GM21390 (cell line): ENCODE measurements at regions not wholly inside any gene's neighbourhood (a gene's known extent, or its start where the extent isn't known, plus 50 kb on each side); places are given as distances from the start of the nearest gene placed in this dataset.

Experiments used
- ATAC-seq: cut with Tn5 transposase; IDR thresholded peaks from one replicate; pipeline ENCODE4 v1.9.1; 2021; ENCODE audit not compliant: unreplicated experiment

DNA sequence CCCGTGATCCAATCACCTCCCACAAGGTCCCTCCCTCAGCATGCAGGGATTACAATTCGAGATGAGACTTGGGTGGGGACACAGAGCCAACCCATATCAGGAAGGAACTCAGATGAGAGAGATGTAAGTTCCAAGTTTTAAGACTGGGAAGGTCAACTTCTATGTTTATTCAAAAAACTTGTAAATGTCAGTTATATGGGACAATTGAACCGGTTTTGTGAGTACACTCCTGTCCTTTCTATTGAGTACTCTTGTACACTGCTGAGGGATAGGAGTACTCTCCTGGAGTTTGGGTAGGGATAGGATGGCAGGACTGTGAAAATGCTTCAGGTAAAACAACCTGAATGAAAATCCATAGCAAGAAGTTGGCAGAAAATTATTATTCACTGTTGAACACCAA is 239.1 kb downstream of the ZNF674 start:
- no peak for ATAC-seq

DNA sequence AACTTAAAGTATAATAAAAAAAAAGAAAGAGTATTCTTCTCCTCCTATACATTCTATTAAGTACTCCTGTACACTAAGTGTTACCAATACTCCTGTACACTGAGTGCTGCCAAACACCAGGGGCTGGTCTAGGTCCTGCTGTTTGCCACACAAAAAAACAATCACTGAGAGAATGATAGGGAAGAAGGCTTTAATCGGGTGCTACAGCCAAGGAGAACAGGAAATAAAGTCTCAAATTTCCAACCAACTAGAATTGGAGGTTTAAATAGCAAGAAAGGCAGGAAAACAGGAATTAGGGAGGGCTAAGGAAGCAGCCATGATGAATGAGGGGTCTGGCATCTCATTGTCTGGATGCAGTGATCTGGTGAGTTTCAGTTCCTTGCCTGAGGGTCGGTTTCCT is 239.8 kb downstream of the ZNF674 start:
- no peak for ATAC-seq

DNA sequence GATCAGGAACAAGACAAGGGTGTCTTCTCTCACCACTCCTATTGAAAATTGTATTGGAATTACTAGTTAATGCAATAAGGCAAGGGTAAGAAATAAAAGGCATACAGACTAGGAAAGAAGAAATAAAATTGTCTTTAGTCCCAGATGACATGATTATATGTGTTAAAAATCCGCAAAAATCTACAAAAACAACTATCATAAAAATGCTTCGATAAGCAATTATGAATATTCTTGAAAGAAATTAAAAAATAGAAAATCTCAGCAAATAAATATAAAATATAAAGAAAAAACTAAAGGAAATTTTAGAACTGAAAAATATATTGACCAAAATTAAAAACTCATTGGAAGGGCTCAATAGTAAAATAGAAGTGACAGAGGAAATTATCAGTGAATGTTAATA is 243.3 kb downstream of the ZNF674 start:
- ATAC-seq = no peak

- ATAC-seq = no peak
Measured at GRCh38 chrX:46298821-46299220, 246.4 kb downstream of the ZNF674 start.

GRCh38 chrX:46295963-46296362 is 249.3 kb downstream of the ZNF674 start:
- ATAC-seq = no peak

DNA sequence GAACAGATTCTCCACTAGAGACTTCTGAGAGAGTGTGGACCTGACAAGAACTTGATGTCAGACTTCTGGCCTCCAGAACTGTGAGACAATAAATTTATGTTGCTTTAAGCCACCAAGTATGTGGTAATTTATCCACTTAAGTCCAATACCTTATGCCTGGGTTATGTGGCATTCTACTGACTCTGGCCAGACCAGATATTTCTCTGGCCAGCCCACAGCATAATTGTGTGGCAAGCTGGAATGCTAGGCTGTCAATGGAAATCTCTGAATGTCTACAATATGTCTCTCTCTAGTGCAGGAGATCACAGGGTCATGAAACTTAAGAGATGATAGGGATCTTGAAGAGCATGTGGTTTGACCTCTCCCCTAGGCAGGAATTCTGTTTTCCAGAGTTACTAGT is 251.0 kb downstream of the ZNF674 start:
- ATAC-seq = no peak

DNA sequence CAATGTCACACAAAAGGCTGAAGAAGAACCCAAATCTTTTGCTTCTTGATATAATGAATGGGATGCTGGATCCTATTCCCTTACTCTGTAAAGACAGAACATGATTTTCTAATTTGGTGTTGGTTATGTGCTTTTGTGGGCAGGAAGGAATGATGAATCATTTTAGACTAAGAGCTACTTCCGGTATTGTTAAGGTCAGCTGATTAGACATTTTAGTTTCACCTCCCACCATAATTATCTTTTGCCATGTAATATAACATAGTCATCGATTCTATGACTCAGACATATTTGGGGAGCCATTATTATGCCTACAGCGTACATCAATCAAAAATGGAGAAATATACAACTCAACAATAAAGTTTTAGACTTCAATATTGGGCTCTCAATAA is 265.3 kb downstream of the ZNF674 start:
- peak; percentile 58 for ATAC-seq

GRCh38 chrX:46279214-46279924 is 265.9 kb downstream of the ZNF674 start:
- no peak for ATAC-seq

GRCh38 chrX:46278572-46278971 is 266.6 kb downstream of the ZNF674 start:
- no peak for ATAC-seq

- no peak for ATAC-seq
Measured at GRCh38 chrX:46268412-46268811, 276.8 kb downstream of the ZNF674 start.

GRCh38 chrX:46263494-46263893 is 281.7 kb downstream of the ZNF674 start:
- no peak for ATAC-seq

DNA sequence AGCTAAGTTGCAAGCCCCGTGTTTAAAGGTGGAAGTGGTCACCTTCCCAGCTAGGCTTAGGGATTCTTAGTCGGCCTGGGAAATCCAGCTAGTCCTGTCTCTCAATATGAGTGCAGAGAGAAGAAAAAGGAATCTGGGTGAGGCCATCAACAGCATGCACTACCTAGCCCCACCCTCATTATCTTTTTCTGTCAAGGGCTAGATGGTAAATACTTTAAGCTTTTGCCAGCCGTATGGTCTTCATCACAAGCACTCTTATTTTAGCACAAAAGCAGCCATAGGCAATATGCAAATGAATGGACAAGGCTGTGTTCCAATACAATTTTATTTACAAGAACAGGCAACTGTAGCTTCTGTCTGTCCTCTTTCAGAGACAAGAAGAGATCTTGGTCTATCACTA is 282.9 kb downstream of the ZNF674 start:
- no peak for ATAC-seq

GRCh38 chrX:46260499-46260898 is 284.7 kb downstream of the ZNF674 start:
- ATAC-seq = no peak

DNA sequence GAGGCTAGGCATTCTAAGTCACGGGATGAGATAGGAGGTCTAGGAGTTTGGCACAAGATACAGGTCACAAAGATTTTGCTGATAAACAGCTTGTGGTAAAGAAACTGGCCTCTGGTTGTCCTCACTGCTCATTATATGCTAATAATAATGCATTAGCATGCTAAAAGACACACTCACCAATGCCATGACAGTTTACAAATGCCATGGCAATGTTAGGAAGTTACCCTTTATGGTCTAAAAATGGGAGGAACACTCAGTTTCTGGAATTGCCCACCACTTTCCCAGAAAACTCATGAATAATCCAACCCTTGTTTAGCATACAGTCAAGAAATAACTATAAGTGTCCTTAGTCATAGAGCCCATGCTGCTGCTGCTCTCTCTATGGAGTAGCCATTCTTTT is 286.9 kb downstream of the ZNF674 start:
- no peak for ATAC-seq

GRCh38 chrX:46257451-46257879 is 287.8 kb downstream of the ZNF674 start:
- no peak for ATAC-seq

GRCh38 chrX:46256875-46257274 is 288.3 kb downstream of the ZNF674 start:
- ATAC-seq = no peak

DNA sequence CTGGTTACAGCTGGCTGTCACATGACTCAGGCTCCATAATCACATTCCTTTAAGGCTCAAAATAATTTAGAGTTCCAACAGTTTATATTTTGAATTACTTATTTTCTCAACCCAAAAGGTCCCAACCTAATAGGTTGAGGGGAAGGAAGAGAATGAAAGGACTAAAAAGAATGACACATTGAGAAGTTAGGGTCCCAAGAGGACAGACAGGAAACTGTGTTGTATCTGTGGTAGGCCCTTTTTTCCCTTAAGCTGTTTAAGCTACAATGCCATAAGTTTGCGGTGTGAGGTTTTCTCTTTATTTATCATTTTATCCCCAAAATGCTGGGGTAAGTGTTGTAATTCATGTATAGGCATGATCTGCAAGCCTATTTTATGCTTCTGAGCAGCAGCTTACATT is 290.2 kb downstream of the ZNF674 start:
- no peak for ATAC-seq

DNA sequence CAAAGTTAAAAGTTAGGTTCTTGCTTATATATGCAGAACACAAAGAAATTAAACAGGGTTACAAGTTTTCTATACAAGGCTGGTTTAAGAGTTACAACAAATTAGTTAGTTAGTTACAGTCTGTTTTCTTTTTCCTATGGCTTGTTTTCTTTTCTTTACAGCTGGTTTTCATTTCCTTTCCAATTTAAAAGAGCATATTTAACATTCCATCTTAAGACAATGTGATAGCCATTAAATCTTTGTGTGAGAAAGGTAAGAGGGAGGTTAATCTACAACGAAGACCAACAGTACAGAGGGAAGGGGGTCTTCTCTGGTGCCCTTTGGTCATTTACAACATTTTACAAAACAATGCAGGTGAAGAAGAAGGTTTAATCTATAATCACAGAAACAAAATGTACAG is 290.6 kb downstream of the ZNF674 start:
- no peak for ATAC-seq

- ATAC-seq = no peak
Measured at GRCh38 chrX:46251755-46252154, 293.5 kb downstream of the ZNF674 start.

- no peak for ATAC-seq
Measured at GRCh38 chrX:46250151-46250550, 295.1 kb downstream of the ZNF674 start.

GRCh38 chrX:46247456-46247855 is 297.8 kb downstream of the ZNF674 start:
- ATAC-seq = no peak

GRCh38 chrX:46244451-46244850 is 300.8 kb downstream of the ZNF674 start:
- ATAC-seq = no peak

DNA sequence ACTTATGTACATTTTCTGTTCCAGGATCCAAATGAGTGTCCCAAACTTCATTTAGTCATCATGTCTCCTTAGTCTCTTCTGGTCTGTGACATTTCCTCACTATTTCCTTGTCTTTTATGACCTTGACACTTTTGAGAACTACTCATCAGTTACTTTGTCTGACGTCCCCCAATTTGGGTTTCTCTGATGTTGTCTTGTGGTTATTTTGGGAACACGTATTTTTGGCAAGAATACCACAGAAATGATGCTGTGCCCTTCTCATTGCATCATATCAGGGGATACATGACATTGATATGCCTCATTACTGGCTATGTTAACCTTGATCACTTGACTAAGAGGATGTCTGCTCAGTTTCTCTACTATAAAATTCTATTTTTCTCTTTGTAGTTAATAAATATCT is 308.8 kb downstream of the ZNF674 start:
- no peak for ATAC-seq
